ENCODE measurements at regions not wholly inside any gene's neighbourhood (a gene's known extent, or its start where the extent isn't known, plus 50 kb on each side); places are given as distances from the start of the nearest gene placed in this dataset.
"Not testable (repeated sequence)": the region's sequence is repeated elsewhere in the genome, so short reads cannot be mapped to it uniquely, and the experiment has no call there.

- no peak for DNase-seq (ENCODE audit: extremely low spot score, insufficient read length, low read depth)
- FAIRE-seq, result no peak
Observed at GRCh38 chr15:66880380-66881155, 178.5 kb downstream of the SMAD6 start.

DNA sequence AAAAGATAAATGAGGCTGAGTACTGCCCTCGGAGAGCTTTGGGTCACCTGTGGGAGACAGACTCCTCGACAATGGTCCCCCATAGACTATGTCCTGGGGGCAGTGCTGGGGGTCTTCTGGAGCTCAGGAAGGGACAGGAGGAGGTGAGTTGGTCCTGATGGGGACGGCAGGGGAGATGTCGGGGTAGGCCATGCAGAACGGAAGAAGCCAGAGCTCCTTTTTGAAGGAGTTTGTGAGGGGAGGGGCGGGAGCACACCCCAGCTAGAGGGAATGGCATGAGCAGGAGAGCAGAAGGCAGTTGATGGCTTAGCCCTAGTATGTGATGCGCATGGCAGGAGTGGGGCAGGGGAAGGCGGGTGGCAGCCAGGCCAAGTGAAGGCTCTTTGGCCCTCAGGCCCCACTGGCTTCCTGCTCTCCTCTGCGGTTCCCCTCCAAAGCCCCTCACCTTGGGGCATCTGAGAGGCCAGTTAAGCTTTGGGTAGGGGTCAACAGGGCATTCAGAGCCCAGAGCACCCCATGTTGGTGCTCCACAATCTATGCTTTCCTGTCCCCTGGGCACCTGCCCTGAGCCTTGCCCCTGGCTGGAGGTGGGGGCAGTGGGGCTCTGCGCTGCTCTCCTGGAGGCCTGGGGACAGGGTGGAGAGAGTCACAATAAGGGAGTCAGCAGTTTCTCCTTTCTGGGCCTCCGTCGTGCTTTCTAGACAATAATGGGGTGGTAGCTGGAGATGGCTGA is 179.3 kb downstream of the SMAD6 start:
- no peak for DNase-seq (ENCODE audit: extremely low spot score, insufficient read length, low read depth)
- no peak for FAIRE-seq

GRCh38 chr15:66882251-66883020 is 180.4 kb downstream of the SMAD6 start:
- DNase-seq (ENCODE audit: extremely low spot score, insufficient read length, low read depth) (no peak), FAIRE-seq (no peak)

DNA sequence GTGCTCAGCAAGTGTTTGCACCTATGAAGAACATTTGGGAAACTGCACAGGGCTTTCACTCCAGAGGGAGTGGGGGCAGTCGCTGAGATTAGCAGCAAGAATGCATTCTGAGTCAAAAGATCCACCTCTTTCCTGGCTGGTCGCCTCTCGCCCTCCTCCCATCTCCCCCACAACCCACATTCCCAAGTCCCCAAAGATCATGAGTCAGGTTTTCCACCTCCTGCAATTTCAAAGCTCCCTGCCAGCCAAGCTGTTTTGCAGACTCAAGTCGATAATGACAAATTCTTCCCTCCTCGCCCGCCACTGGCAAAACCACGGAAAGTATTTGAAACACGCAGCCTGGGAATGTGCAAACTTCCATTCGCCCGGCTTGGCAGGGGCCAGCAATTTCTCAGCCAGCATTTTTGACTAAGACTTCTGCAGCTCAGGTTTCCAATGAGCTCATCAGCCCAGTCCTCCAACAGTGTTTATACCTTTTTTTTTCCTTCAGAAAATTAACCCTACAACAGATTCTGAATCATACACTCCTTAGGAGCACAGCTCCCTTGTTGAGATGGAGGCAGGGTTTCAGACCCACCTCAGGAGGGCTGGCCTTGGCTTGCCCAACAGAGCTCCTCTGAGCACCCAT is 181.4 kb downstream of the SMAD6 start:
- FAIRE-seq (no peak), DNase-seq (ENCODE audit: extremely low spot score, insufficient read length, low read depth) (no peak)

- DNase-seq (ENCODE audit: extremely low spot score, insufficient read length, low read depth) (no peak), FAIRE-seq (no peak)
Observed at GRCh38 chr15:66884115-66884622, 181.2 kb upstream of the SMAD3 start.

GRCh38 chr15:66884661-66885237 is 180.7 kb upstream of the SMAD3 start:
- DNase-seq (ENCODE audit: extremely low spot score, insufficient read length, low read depth), result no peak
- no peak for FAIRE-seq

DNA sequence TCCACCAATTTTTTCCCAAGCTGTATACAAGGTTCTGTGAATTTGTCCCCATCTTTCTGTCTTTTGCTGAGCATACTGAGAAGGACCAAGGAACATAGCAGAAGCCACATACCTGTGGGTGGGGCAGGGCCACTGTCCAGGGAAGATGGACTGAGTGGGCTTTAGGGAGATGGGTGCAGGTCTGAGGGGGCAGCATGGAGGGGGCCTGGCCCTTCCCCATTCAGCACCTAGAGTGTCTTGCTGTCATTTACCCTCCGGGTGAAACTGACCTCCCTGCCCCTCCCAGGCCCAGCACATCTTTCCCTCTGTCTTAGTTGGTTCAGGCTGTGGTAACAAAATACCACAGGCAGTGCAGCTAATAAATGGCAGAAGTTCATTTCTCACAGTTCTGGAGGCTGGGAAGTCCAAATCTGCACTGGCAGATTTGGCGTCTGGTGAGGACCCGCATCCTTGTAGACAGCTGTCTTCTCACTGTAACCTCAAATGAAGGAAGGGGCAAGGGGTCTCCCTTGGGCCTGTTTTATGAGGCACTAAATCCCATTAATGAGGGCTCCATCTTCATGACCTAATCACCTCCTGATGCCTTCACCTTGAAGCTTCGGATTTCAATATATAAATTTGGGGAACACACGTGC is 180.0 kb upstream of the SMAD3 start:
- DNase-seq (ENCODE audit: extremely low spot score, insufficient read length, low read depth) (no peak), FAIRE-seq (no peak)

- no peak for DNase-seq (ENCODE audit: extremely low spot score, insufficient read length, low read depth)
- no peak for FAIRE-seq
Observed at GRCh38 chr15:66886241-66886675, 179.1 kb upstream of the SMAD3 start.

DNA sequence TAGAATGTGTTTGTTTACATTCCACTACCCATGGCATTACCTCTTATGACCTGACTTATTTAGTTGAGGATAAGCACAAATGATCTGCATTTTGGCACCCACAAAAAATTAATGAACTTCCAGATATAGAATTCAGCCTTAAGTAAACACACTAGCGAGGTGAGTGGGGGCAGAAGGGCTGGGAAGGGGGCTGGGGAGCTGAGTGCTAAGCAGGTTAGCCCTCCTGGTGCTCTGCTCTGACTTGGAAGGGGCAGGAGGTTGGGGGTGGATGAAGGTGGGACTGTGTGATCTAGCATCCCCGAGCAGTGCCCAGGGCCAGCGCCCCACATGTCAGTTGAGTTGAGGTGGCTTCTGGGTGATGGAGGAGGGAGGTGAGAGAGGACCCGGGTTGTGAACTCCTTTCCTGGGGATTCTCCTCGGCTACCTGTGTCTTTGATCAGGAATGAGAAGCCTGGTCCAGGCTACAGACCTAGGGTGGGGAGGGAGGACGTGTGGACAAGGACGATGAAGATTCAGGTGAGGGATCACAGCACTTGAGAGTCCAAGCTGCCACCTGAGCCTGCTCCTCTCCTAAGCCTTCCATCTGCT is 178.6 kb upstream of the SMAD3 start:
- FAIRE-seq (no peak), DNase-seq (ENCODE audit: extremely low spot score, insufficient read length, low read depth) (no peak)

DNA sequence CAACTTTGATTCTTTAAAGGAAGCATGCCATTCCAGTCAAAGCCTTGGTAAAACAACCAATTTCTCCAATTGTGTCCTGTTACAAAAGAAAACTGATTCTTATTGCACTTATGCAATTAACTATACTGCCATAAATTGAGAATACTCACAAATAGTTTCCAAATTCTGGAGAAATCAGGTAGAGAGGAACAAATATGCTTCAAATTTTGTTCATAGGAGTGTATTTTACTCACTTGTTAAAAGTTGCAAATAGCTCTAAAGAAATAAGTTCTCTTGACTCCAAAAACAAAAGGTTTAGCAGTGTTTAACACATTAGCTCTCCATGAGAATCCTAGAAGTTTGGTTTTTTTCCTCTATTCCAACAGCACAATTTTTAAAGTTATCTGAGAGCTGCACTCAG is 176.1 kb upstream of the SMAD3 start:
- DNase-seq (ENCODE audit: extremely low spot score, insufficient read length, low read depth); FAIRE-seq: not testable (repeated sequence)

- FAIRE-seq (no peak), DNase-seq (ENCODE audit: extremely low spot score, insufficient read length, low read depth) (no peak)
Observed at GRCh38 chr15:66891776-66892175, 173.6 kb upstream of the SMAD3 start.

DNA sequence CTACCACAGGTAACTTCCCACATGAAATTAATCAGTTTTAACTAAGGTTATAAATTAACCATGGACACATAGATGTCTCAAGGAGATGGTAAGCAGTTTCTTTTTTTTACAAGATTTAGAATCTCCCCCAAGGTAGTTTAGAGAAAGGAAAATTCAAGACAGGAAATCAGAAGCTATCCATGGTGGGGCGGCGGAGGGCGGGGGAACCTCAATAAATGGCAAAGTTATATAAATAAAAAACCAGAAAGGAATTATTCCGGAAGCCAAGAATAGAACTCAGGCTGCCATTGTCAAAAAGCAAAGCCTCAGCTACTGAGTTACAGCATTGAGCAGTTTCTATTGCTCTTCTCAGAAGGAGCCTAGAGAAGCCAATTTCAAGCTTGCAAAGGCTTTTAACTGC is 172.1 kb upstream of the SMAD3 start:
- DNase-seq (ENCODE audit: extremely low spot score, insufficient read length, low read depth) (no peak), FAIRE-seq (no peak)

DNA sequence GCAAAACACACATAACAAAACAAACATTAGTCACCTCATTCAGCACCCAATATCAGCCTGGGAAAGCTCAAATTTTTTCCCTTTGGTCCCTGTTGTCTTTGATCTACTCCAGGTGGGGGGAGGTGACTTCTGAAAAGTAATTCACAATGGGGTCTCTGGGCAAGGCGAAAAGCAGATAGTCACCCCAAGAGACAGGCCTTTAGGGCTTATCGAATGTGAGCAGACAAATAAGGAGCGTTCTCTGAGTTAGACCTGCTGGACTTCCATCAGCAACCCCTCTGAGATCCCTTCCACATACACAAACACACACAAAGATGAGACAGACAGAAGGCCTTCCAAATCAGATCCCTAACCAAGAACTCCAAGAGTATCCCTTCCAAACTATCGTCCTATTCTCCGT is 171.0 kb upstream of the SMAD3 start:
- no peak for FAIRE-seq
- DNase-seq (ENCODE audit: extremely low spot score, insufficient read length, low read depth), result no peak

DNA sequence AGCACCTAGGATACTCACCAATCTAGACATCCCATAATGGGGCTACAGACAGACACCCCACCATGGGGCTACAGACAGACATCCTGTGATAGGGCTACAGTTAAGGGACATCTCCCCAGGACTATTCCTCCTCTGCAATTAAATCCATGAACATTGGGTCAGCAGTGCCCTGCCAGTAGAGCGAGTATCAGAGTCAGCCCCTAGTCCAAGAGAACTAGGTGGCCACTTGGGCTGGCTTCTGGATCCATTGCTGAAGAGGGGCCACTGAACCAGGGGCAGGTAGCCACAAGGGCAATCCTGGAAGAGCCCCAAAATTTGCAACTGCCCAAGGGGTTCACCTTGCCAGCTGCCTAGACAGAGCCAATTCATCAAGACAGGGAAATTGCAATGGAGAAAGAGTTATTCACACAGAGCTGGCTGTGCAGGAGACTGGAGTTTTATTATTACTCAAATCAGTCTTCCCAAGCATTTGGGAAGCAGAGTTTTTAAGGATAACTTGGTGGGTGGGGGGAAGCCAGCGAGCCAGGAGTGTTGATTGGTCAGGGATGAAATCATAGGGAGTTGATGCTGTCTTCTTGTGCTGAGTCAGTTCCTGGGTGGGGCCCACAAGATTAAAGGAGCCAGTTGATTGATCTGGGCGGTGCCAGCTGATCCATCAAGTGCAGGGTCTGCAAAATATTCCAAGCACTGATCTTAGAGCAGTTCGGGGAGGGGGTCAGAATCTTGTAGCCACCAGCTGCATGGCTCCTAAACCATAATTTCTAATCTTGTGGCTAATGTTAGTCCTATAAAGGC is 170.2 kb upstream of the SMAD3 start:
- no peak for DNase-seq (ENCODE audit: extremely low spot score, insufficient read length, low read depth)
- no peak for FAIRE-seq

- FAIRE-seq, result no peak
- no peak for DNase-seq (ENCODE audit: extremely low spot score, insufficient read length, low read depth)
Observed at GRCh38 chr15:66895794-66896453, 169.5 kb upstream of the SMAD3 start.

- DNase-seq (ENCODE audit: extremely low spot score, insufficient read length, low read depth) (no peak), FAIRE-seq (no peak)
Observed at GRCh38 chr15:66896611-66897010, 168.8 kb upstream of the SMAD3 start.

- DNase-seq (ENCODE audit: extremely low spot score, insufficient read length, low read depth) (no peak), FAIRE-seq (no peak)
Observed at GRCh38 chr15:66897416-66897815, 168.0 kb upstream of the SMAD3 start.

GRCh38 chr15:66897971-66898370 is 167.4 kb upstream of the SMAD3 start:
- FAIRE-seq, result no peak

More at GRCh38 chr15:66897971-66898370, 167.4 kb upstream of the SMAD3 start:
- DNase-seq (ENCODE audit: extremely low spot score, insufficient read length, low read depth), result no peak

All from GM18507 (cell line).